ENCODE measurements at regions not wholly inside any gene's neighbourhood (a gene's known extent, or its start where the extent isn't known, plus 50 kb on each side); places are given as distances from the start of the nearest gene placed in this dataset.

DNA sequence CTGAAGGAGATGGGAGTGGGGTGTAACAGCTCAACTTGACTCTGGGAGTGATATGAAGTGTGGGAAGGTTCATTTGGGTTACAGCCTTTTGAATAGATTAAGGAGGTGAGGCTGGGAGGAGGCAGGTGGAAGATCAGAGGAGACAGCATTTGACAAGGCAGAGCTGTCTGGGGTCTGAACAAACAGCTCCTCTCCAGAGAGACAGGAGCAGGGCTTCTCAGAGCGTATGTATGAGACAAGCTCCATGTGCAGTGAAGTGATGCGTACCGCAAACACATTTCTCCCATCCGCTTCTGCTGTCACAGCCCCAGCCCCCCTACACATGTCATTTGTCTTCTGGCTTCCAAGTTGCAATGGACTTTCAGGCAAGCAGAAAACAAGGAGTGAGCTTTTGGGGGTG is 137.1 kb upstream of the E2F8 start:
- DNase-seq (ENCODE audit: low spot score in 2 of 2): no peak
- TF ChIP-seq, protein P1, sequence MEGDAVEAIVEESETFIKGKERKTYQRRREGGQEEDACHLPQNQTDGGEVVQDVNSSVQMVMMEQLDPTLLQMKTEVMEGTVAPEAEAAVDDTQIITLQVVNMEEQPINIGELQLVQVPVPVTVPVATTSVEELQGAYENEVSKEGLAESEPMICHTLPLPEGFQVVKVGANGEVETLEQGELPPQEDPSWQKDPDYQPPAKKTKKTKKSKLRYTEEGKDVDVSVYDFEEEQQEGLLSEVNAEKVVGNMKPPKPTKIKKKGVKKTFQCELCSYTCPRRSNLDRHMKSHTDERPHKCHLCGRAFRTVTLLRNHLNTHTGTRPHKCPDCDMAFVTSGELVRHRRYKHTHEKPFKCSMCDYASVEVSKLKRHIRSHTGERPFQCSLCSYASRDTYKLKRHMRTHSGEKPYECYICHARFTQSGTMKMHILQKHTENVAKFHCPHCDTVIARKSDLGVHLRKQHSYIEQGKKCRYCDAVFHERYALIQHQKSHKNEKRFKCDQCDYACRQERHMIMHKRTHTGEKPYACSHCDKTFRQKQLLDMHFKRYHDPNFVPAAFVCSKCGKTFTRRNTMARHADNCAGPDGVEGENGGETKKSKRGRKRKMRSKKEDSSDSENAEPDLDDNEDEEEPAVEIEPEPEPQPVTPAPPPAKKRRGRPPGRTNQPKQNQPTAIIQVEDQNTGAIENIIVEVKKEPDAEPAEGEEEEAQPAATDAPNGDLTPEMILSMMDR (IDR thresholded peaks at IDR 0.05): no peak
- TF ChIP-seq POLR2A (IDR thresholded peaks at IDR 0.05): no peak
- intact Hi-C loops (cut with DNase I; ENCODE audit: low total_unique reads): no loop called here
- 95 to 98% methylated on average over 4 of the region's 4 CpGs for WGBS, 2 donors
- H3K4me3 ChIP-seq (ENCODE audit: low read depth, poor library complexity, severe bottlenecking): no peak overlapping the region

DNA sequence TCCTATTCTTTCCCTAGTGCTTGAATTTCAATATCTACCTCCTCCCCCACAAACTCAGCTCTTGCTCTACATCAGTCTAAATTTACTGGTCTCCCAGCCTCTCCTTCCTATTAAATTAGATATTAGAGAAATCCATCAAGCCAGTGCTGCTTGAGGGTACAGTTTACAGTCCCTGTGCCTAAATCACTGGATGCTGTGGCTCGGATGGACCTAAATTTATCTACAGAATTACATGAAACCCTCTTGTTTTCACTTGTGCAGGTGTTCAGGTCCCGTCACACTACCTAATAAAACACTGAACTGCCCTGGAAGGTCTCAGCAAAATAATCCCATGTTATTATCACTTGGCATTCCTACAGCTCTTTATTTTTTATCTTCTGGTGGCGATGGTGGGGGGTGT is 134.7 kb upstream of the E2F8 start:
- no peak overlapping the region for H3K4me3 ChIP-seq (ENCODE audit: low read depth, poor library complexity, severe bottlenecking)
- no peak for DNase-seq (ENCODE audit: low spot score in 2 of 2)
- 84 to 87% methylated on average over 3 of the region's 3 CpGs for WGBS, 2 donors
- TF ChIP-seq, protein P1 (IDR thresholded peaks at IDR 0.05): no peak
- no peak for TF ChIP-seq POLR2A (IDR thresholded peaks at IDR 0.05)
- intact Hi-C loops (cut with DNase I; ENCODE audit: low total_unique reads): no loop called here

DNA sequence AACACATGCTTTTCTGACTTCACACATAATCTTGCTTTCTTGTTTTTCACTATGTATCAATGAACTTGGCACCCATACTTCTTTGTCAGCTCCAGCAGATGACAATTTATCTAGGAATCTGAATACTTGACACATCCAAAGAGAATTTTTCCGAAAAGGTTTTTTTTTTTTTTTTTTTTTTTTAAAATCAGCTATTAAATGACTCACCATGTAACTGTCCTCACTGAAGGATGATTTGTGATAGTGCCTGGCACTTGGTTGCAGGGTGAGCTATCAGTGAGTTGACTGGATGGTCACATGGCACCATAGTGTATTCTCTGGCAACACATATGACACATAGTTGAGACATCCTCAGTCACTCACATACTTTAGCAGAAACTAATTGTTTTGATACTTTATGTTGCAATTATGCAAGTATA is 133.4 kb upstream of the E2F8 start:
- intact Hi-C loops (cut with DNase I; ENCODE audit: low total_unique reads): no loop called here
- WGBS, 2 donors: 30 to 41% methylated on average over 1 of the region's 1 CpG
- TF ChIP-seq POLR2A (IDR thresholded peaks at IDR 0.05): no peak
- TF ChIP-seq, protein P1 (IDR thresholded peaks at IDR 0.05): no peak
- no peak overlapping the region for H3K4me3 ChIP-seq (ENCODE audit: low read depth, poor library complexity, severe bottlenecking)
- peak in 1 of 2 donors; percentile 67 for DNase-seq (ENCODE audit: low spot score in 2 of 2)

DNA sequence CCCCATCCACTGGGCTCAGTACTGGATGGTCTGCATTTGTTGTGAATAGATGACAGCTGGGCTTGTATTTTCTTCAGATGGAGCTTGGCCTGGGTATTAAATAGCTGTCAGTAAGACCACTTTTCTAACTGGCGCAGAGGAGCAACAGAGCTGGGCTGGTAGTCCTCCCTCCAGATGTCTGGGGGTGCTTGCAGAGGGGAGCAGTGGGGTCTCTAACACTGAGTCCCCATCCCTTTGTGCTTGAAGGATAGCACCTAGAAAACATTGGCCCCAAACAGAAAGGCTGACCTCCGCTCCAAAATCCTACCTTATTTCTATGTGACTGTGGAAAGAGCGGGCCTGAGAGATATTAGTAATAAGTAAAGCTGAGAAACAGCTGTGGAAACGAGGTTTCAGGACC is 131.6 kb upstream of the E2F8 start:
- 86 to 88% methylated on average over 4 of the region's 4 CpGs for WGBS, 2 donors
- DNase-seq (ENCODE audit: low spot score in 2 of 2): peak in 1 of 2 donors; percentile 32
- intact Hi-C loops (cut with DNase I; ENCODE audit: low total_unique reads): no loop called here
- H3K4me3 ChIP-seq (ENCODE audit: low read depth, poor library complexity, severe bottlenecking): no peak overlapping the region
- TF ChIP-seq, protein P1 (IDR thresholded peaks at IDR 0.05): no peak
- no peak for TF ChIP-seq POLR2A (IDR thresholded peaks at IDR 0.05)

DNA sequence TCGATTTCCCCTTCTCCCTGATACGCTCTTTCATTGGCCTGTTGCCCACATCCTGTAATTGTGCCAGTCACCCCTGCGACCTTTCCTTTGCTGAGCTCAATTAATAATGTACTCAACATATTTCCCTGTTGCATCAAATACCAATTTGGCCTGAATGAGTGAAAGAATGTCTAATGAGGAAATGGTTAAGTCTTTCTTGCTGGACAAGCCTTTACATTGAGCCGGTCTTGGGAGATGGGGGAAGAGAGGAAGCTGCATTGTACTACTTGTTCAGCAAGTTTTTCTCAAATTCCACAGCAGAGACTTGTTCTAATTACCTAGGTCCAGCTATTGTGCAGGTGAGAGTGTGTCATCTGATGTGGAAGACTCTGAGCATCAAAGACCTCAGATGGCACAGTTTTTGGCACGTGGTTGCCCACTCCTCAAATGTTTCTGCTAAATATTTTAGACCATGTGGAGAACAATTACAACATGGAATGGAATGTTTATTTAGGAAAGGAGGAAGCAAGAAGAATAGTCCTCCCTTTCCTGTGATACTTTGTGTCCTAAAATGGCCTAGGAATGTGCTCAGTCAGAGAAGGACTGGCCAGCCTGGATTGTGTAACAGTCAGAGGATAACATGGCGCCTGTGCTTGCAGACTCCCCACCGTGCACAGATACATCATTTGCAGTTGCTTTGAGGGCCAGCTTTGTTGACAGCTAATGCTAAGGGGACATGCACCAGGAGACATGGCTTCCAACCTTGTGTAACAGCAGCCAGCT is 129.5 kb upstream of the E2F8 start:
- DNase-seq (ENCODE audit: low spot score in 2 of 2): peak; percentile 88 to 91
- 31 to 36% methylated on average over 7 of the region's 7 CpGs for WGBS, 2 donors
- intact Hi-C loops (cut with DNase I; ENCODE audit: low total_unique reads): no loop called here
- no peak overlapping the region for H3K4me3 ChIP-seq (ENCODE audit: low read depth, poor library complexity, severe bottlenecking)
- TF ChIP-seq, protein P1 (IDR thresholded peaks at IDR 0.05): no peak
- TF ChIP-seq POLR2A (IDR thresholded peaks at IDR 0.05): no peak
